T47D (cell line): ENCODE measurements at regions not wholly inside any gene's neighbourhood (a gene's known extent, or its start where the extent isn't known, plus 50 kb on each side); places are given as distances from the start of the nearest gene placed in this dataset.

Experiments used
- DNase-seq, 2 experiments: peaks; one replicate each; pipeline versions ENCODE4 v3.0.0 to v3.0.0-alpha.2; 2011 to 2012; ENCODE audit warnings: low read depth in 1 of 2, low spot score in 1 of 2
- JUND ChIP-seq: IDR thresholded peaks from 2 replicates; pipeline ENCODE4 v1.6.1; 2012; ENCODE audit warnings: low read depth
- in situ Hi-C: cut with HindIII; loops from 2 replicates; pipeline ENCODE4 v1.10.0; 2016; ENCODE audit warnings: low sequenced_read_pairs, low pct_unique_long_range_greater_than_20kb

- no peak for DNase-seq
- in situ Hi-C loops, result no loop called here
- no peak for TF ChIP-seq JUND
Measured at GRCh38 chr20:48461735-48462119, 366.1 kb downstream of the PREX1 start.

DNA sequence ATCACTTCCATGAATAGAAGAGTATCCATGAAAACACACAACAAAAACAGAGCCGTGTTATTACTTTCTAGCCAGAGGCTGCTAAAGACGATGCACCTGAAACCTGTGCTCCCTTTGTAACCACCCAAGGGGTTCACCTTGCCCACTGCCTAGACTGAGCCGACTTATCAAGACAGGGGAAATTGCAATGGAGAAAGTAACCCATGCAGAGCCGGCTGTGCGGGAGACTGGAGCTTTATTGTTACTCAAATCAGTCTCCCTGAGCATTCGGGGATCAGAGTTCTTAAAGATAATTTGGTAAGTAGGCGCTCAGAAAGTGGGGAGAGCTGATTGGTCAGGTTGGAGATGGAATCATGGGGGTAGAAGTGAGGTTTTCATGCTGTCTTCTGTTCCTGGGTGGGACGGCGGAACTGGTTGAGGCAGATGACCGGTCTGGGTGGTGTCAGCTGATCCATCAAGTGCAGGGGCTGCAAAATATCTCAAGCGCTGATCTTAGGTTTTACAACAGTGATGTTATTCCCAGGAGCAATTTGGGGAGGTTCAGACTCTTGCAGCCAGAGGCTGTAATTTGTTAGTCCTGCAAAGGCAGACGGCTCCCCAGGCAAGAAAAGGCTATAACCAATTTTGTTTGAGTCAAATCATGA is 366.6 kb downstream of the PREX1 start:
- in situ Hi-C loops, result no loop called here
- DNase-seq, result no peak

DNA sequence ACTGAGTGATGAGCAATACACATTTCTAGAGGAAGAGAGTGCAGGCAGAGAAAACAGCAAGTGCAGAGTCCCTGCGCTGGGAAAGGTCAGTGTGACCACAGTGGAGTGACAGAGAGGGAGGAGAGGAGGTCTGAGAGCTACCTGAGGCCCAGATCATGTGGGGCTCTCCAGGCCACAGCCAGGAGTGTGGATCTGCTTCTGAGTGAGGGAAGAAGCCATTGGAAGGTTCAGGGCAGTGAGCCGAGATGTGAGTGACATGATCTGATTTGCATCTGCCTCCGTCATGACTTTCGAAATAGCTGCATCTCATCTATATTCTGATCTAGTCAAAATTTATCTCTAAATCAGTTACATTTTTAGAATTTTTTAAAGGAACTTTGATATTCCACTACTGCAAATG is 367.1 kb downstream of the PREX1 start:
- in situ Hi-C loops, result no loop called here
- TF ChIP-seq JUND, result no peak
- DNase-seq, result no peak

More for the DNA sequence above, 366.6 kb downstream of the PREX1 start:
- no peak for TF ChIP-seq JUND

DNA sequence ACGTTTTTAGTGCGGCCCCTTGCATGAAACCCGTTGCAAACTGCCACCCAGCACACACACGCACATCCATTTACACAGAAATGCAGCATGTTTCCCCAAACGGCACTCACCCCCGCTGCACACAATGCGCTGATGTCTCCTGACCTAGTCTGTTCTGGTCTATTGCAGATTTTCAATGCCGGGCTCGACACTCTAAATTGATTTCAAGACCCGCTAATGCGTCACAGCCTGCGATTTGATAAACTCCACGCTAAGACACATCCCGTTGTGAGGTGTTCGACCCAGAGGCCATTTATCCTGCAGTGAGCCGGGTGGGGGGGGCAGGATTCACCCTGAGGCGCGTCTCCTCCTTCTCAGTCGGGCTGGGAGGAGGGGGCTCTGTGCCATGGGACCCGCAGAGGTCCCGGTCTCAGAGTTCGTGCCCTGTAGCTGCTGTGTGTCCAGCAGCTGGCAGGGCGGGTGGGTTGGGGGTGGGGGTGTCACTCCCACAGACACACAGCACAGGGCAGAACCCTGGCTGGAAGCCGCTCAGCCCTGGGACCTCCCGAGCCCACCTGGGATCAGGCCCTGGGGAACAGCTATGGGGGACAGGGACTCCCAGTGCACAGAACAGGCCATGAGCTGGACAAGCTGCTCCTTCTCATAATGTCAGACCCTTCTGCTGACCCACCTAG is 367.9 kb downstream of the PREX1 start:
- in situ Hi-C loops, result no loop called here
- no peak for TF ChIP-seq JUND
- DNase-seq, result no peak

DNA sequence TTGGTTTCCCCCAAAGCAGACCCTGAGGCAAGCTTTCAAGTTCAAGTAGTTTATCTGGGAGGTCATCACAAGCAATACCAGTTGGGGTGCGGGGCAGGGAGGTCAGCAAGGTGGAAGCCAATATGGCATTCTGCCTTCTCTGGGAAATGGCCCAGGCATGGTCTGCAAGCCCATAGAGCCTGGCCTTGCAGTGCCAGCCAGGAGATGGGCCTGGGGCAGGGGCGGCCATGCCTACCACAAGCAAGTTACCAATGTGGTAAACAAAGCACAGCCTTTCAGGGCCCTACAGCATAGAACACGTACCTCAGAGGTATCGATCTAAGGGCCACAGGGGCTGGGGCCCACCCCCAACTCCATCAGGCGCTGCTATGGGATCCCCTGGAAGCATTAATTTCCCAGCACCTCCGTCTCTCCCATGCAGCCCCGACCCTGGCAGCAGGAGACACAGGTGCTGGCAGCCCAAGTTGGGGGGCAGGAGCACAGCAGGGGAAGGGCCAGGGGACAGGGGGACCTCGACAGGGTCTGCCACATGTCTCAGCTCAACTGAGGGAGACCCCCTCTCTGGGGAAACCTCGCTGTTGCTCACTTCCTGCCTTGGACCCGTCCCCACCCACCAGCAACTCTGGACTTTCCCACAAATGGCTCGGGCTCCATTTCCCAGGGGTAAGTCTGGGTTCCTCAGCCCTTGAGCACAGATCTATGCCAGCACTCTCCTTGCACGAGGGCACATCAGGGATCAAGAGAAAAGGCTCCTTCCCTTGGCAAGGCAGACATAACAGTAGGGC is 369.0 kb downstream of the PREX1 start:
- DNase-seq, result no peak
- no peak for TF ChIP-seq JUND
- in situ Hi-C loops, result no loop called here

DNA sequence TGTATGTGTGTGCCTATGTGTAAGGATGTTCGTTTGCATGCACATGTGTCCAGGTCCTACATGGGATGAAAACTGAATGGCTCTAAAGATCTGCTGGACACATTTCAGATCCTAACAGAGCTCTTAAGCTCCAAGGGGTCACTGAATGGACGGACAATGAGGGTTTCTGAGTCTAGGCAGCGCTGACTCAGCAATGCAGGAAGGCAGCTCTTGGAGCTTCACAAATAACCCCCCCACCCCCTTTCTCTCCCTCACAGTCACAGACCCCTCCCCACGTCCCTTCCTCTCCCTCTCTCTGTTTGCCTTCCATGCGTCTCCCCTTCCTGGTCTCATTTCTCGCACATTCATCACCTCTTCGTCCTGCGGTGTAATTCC is 369.8 kb downstream of the PREX1 start:
- in situ Hi-C loops, result no loop called here
- TF ChIP-seq JUND, result no peak
- no peak for DNase-seq

GRCh38 chr20:48457193-48458002 is 370.4 kb downstream of the PREX1 start:
- DNase-seq, result no peak
- in situ Hi-C loops, result no loop called here
- no peak for TF ChIP-seq JUND

- TF ChIP-seq JUND, result no peak
- in situ Hi-C loops, result no loop called here
- no peak for DNase-seq
Measured at GRCh38 chr20:48456366-48457192, 371.2 kb downstream of the PREX1 start.

DNA sequence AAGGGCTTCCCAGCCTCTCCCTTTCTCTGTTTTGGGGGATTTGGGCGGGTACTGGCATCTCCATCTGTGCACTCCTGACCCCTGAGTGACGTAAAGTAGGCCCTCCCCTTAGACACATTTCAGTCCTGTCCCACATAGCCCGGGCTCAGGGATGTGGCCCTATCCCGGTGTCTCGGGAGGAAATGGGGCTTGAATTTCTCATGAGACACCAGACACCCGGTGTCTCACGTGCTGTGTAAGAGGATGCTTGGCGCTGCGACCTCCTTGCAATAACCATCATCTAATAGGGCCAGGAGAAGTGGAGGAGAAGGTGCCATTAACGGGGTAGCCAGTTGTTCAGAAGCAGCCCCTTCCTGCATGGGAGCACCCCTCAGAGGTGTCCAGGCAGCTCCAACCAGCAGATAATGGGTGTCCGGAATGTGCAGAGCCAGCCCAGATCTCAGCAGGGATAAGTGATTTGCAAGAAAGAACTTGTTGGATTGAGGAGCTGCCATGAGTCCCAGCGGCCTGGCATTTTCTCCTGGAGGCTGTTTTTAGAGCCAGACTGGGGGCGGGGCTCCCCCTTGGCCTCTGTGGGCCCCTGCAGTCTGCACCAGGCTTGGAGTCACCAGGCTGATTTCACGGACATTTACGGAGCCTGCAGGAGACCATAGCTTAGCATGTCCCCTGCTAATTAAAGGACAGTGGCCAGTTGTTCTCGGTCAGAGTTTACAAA is 372.0 kb downstream of the PREX1 start:
- in situ Hi-C loops, result no loop called here
- no peak for TF ChIP-seq JUND
- DNase-seq, result no peak

GRCh38 chr20:48454671-48455490 is 372.9 kb downstream of the PREX1 start:
- DNase-seq, result no peak
- in situ Hi-C loops, result no loop called here
- TF ChIP-seq JUND, result no peak
